ELF-1 (cell line): ENCODE measurements at regions not wholly inside any gene's neighbourhood (a gene's known extent, or its start where the extent isn't known, plus 50 kb on each side); places are given as distances from the start of the nearest gene placed in this dataset.
"Not testable (repeated sequence)": the region's sequence is repeated elsewhere in the genome, so short reads cannot be mapped to it uniquely, and the experiment has no call there.

Source experiments
- DNase-seq: peaks from one replicate; pipeline ENCODE4 v3.0.0-alpha.2; 2016; ENCODE audit warnings: low read depth, low spot score

DNA sequence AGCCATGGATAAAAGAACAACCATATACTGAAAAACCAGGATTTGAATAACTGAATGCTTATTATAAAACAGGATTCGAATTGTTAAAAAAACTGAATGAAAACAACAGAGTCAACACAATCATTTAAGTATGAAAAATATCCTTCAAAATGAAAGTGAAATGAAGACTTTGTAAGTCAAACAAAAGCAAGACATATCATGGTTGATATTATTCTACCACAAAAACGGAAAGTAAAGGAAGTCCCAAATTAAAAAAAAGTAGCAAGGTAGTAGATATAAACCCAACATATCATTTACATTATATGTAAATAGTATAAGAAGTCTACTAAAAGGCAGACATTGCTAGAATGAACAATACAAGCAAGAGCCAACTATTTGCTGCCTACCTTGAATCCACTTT, 63.1 kb upstream of the POTEC start:
- not testable (repeated sequence) for DNase-seq

DNA sequence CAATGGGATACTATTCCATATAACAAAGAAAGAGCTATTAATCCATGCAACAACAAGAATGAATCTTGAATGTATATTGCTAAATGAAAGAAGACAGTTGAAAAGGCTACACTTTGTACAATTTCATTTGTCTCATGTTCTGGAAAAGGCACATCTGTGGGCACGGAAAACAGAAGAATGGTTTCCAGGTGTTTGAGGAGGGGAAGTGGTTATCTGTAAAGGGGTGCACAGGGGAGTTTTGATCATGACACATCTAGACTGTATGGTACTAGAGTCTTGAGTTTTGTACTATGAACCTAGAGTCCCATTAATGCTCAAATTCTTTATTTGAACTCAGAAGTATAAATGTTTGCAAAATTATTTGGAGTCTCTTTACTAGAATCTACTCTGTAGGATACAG, 64.0 kb upstream of the POTEC start:
- DNase-seq: not testable (repeated sequence)

DNA sequence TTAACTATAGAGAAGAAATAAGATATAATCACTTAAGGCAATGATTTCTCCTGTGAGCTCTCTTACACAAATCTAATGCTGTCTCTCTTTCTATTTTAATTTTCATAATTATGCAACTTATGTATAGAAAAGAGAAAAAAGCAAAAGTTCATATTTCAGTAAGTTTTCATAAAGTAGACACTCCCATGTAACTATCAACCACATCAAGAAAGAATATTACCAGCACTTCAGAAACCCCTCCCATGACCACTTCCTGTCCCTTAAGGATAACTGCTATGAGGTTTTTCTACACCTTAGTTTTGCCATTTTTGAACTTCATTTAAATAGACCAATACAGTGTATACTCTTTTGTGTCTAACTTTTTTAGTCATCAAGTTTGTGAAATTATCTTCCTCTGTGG, 69.0 kb upstream of the POTEC start:
- DNase-seq: not testable (repeated sequence)

DNA sequence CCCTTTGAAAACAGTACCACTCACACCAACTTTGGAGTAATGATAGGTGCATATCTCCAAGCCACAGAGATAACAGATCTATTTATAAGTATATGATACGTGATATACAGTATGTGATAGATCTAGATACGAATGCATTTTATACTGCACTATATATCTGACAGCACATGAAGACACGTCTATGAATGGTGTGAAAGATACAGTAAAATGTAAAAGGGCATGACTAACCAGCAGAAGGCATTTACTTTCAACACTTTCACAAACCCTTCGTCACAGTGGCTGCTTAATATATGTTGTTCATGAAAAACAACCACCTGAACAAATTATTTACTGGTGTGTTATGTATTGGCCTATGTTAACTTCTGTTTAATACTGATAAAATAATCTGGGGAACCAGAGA, 71.1 kb upstream of the POTEC start:
- not testable (repeated sequence) for DNase-seq

DNA sequence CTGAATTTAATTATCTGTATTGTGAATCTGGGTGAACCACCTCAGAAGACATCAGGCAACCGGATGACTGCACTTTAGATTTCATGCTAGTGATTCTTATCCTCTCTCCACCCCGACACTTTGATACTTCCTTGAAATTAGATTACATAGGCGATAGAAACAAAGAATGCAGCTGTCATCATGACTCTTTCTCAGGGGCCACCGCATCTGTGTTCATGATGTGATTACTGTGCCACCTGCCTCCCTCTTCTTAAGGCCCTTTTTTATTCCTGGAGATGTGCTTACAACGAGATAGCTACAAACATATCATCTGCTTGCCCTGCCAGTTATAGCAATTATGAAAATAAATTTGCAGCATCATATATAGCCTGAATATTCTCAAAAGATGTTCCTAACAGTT, 83.9 kb upstream of the POTEC start:
- not testable (repeated sequence) for DNase-seq

DNA sequence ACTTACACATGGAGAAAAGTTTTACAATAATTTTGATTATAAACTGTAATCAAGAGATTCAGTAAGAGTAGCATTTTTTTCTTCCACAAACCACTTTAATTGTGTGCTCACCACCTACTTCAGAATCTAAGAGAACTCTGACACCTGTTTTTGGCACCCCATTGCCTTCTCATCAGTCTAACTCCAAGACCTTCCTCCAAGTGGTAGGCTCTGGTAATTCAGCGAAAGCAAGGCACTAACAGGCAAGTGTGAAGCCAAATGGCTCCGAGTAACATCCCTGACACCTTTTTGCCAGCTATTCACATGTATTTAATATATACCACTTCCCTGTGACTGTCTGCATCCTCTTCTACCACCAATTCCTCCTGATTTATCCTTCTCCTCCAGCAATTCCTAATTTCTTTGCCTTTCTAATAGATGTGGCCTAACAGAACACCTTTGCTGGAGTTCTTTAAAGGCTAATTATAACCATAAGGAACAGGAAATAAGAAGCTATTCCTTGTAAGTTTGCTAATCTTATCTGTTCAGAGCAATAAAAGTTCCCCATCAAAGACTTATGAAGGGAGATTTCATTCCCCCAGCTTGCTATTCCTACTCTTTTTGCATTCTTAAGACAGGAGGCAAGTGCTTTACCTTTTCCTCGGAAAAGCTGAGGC, 85.1 kb upstream of the POTEC start:
- DNase-seq: not testable (repeated sequence)

DNA sequence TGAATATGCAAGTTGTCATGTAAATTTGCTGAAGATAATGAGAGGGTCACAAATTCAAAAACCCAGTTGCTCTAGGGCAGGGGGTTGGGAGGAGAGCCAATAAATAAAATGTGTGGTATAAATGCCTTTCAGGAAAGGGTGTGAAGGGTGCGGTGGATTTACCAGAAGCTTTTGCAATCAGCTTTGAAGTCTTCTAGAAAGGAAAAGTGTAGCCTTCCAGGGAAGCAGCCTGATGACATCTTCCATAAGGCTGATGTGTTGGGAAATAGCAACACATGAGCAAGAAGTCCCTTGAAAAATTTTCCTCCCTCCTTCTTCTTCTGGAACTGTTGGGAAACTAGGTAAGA, 85.6 kb upstream of the POTEC start:
- DNase-seq: peak; percentile 9

DNA sequence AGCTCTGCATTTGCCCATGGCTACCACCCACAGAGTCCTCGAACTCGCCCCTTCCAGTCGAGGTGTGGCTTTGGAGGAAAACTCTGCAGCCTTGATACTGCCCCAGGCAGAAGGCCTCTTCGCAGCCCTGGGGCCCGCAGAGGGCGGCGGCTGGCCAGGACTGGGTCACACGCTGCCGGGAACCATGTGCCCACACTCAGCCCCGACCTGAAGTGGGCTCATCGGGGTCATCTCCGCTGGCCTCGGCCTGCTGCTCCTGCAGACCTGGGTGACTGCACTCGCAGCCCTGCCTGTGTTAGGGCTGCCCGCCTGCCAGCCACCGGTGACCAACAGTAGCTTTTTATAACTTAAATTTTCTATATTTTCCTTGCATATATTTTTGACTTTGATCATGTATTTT, 89.6 kb upstream of the POTEC start:
- DNase-seq: not testable (repeated sequence)

DNA sequence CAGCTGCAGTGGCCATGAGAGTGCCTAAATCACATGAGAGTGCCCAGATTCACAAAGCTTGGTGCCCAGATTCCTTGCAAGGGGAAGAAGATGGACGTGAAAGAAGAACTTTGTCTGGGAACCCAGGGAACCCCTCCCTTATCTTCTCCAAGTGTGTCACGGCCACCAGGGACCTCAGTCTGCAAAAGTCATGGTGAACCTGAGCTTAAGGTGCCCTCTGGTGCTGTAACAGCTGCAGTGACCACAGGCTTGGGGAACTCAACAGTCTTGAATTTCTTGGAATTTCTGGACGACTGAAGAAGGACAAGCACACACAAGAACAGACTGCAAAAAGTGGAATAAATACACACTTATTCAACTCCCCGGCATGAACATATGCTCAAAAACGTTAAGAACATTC, 94.6 kb upstream of the POTEC start:
- not testable (repeated sequence) for DNase-seq

DNA sequence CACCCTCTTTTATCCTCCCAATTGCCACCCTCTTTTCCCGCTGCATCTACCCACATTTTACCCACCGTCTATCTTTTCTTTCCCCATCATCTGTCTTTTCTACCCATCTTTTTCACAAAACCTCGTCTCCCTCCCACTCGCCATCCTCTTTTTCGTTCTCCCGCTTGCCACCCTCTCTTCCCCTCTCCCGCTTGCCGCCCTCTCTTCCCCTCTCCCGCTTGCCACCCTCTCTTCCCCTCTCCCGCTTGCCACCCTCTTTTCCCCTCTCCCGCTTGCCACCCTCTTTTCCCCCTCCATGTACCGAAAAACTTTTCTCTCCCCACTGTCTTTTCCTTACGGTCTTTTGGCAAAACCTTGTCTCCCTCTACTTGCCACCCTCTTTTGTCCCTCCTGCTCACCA, 97.7 kb upstream of the POTEC start:
- DNase-seq: not testable (repeated sequence)

DNA sequence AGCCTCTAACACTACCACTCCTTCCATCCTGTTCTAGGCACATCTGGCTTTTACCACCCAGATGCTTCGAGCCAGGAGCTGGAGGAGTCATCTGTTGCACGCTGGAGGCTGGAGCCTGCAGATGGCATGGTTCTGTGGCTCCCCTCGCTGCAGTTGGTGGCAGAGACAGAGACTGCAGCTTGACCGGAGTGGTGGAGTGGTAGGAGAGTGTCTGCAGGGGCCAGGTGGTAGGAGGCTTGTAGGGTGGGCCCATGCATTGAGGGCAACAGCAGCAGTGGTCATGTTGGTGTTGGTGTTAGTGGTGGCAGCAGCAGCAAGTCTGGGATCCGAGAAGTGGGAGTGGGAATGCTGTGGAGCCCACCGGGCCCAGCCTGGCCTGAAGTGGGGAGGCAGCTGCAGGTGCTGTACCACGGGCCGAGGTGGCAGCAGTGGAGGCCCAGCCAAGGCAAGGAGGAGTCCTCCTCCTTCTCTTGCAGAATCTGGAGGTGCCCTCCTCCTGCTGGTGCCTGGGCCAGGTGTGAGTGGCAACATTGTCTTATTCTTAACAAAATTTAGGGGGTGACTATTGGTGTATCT, 100.4 kb upstream of the POTEC start:
- not testable (repeated sequence) for DNase-seq

DNA sequence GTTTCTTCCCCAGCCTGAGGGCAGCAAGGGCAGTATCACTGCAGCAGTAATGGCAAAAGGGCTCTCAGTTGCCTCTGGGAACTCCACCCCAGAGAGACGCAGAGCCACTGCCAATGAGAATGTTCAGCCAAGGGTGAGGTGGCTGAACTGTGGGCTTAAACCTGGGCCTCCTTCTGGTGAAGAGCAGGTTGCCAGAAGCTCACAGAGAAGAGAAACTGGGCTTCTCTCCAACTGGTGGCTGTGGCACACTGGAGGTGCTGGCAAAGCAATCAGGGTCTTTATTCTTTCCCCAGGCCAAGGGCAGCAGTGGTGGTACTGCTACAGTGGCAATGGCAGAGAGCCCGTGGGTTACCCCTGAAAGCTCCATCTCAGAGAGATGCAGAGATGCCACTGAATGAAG, 54.9 kb upstream of the ANKRD30B start:
- DNase-seq: not testable (repeated sequence)

DNA sequence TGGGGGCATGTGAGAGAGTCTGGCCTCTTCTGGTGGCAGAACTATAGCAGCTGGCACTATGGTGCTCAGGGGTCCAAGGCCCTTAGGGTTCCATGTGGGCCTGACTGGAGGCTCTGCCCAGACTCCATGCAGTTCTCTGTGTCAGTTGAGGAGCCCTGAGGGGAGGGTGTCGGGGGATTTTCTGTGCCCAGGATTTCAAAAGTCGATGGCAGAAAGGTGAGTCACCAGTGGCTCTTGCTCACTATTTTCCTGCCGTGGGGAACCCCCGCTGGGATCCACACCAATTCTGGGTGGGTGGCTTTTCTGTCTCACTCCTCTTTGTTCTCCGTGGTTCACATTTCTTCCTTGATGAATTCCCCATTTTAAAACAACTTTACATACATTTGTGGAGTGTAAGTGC, 54.1 kb upstream of the ANKRD30B start:
- not testable (repeated sequence) for DNase-seq

DNA sequence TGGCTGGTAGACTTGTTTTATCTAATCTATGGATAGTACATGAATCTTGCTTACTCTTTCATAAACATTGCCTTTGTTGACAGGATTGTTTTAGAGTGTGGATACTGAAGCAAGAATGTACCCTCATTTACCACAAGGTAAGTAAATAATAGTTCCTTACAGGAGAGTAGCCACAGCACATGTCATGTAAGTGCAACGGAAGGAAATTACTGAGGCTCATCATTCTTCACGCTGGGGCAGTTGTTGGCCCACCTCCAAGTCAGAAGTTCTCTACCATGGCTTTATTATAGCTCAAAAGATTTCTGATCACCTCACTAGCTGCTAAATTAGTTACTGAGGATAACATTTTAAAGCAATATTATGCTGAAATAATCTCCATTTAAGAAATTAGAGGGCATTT, 50.0 kb upstream of the ANKRD30B start:
- not testable (repeated sequence) for DNase-seq
